ENCODE measurements at regions not wholly inside any gene's neighbourhood (a gene's known extent, or its start where the extent isn't known, plus 50 kb on each side); places are given as distances from the start of the nearest gene placed in this dataset.

DNA sequence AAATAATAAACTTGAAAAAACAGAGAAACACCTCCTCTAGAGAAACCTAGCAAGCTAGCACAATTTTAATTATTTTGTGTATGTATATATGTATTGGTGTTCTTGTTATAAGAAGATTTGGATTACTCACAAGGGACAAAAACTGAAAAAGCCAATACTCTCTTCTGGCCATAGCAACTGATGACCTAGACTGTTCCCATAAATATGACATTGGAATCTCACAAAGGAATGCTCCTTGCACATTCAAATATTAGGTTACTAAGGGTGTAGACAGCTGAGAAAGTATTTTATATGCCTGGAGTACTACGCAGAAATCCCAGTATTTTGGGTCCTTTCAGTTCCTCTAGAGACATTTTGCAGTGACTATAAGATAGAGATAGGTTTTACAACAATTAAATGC, 279.4 kb downstream of the FZD1 start:
- intact Hi-C loops (cut with DNase I; ENCODE audit: low total_unique reads), result no loop called here
- no peak for DNase-seq
- no peak overlapping the region for H3K4me3 ChIP-seq
- no peaks in the 10 kb centered on the region for H3K36me3 ChIP-seq
- no peak overlapping the region for H3K27ac ChIP-seq
- H3K4me1 ChIP-seq, result no peaks in the 10 kb centered on the region
- no peaks in the 10 kb centered on the region for H3K27me3 ChIP-seq
- no peaks in the 10 kb centered on the region for H3K9me3 ChIP-seq
- TF ChIP-seq POLR2A (IDR thresholded peaks at IDR 0.05), result no peak
- TF ChIP-seq, protein P1, sequence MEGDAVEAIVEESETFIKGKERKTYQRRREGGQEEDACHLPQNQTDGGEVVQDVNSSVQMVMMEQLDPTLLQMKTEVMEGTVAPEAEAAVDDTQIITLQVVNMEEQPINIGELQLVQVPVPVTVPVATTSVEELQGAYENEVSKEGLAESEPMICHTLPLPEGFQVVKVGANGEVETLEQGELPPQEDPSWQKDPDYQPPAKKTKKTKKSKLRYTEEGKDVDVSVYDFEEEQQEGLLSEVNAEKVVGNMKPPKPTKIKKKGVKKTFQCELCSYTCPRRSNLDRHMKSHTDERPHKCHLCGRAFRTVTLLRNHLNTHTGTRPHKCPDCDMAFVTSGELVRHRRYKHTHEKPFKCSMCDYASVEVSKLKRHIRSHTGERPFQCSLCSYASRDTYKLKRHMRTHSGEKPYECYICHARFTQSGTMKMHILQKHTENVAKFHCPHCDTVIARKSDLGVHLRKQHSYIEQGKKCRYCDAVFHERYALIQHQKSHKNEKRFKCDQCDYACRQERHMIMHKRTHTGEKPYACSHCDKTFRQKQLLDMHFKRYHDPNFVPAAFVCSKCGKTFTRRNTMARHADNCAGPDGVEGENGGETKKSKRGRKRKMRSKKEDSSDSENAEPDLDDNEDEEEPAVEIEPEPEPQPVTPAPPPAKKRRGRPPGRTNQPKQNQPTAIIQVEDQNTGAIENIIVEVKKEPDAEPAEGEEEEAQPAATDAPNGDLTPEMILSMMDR (IDR thresholded peaks at IDR 0.05), result no peak

DNA sequence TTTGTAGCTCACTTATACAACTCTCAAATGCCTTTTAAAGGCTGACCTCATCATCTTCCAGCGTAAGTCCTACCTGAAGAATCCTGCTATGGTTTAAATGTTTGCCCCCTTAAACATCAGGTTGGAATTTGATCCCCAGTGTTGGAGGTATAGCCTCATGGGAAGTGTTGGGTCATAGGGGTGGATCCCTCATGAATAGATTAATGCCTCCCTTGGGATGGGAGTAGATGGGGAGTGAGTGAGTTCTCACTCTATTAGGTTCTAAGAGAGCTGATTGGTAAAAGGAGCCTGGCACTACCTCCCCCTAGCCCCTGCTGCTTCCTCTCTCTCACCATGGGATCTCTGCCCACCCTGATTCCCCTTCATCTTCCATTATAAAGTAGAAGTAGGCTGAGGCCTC, 285.6 kb downstream of the FZD1 start:
- H3K36me3 ChIP-seq, result no peaks in the 10 kb centered on the region
- DNase-seq, result no peak
- H3K27ac ChIP-seq, result no peak overlapping the region
- intact Hi-C loops (cut with DNase I; ENCODE audit: low total_unique reads), result no loop called here
- TF ChIP-seq POLR2A (IDR thresholded peaks at IDR 0.05), result no peak
- TF ChIP-seq, protein P1 (IDR thresholded peaks at IDR 0.05), result no peak
- no peak overlapping the region for H3K4me3 ChIP-seq
- no peaks in the 10 kb centered on the region for H3K9me3 ChIP-seq
- no peaks in the 10 kb centered on the region for H3K4me1 ChIP-seq
- H3K27me3 ChIP-seq, result no peaks in the 10 kb centered on the region

DNA sequence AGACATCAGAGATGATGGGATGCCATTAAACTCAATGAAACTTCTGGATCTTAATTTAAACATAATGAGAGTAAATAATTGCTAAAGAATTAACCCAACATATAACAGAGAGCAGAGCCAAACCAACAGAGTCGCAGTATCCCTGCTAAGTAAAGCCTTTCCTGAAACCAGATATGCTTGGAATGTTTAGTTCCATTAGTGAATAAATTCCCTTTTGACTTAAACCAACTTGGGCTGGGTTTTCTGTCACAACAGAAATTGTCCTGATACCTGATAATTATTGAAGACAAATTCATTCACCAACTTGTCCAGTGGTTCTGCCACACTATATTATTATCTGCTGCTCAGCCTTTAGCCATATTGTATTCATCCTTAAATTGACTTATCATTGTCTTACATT, 286.7 kb downstream of the FZD1 start:
- Histone ChIP-seq H3K36me3 (no peaks in the 10 kb centered on the region), H3K4me1 (no peaks in the 10 kb centered on the region), H3K4me3 (no peak overlapping the region), H3K27ac (no peak overlapping the region), H3K27me3 (no peaks in the 10 kb centered on the region), H3K9me3 (no peaks in the 10 kb centered on the region)
- DNase-seq, result no peak
- intact Hi-C loops (cut with DNase I; ENCODE audit: low total_unique reads), result no loop called here
- TF ChIP-seq, protein P1 (IDR thresholded peaks at IDR 0.05), result no peak
- no peak for TF ChIP-seq POLR2A (IDR thresholded peaks at IDR 0.05)

DNA sequence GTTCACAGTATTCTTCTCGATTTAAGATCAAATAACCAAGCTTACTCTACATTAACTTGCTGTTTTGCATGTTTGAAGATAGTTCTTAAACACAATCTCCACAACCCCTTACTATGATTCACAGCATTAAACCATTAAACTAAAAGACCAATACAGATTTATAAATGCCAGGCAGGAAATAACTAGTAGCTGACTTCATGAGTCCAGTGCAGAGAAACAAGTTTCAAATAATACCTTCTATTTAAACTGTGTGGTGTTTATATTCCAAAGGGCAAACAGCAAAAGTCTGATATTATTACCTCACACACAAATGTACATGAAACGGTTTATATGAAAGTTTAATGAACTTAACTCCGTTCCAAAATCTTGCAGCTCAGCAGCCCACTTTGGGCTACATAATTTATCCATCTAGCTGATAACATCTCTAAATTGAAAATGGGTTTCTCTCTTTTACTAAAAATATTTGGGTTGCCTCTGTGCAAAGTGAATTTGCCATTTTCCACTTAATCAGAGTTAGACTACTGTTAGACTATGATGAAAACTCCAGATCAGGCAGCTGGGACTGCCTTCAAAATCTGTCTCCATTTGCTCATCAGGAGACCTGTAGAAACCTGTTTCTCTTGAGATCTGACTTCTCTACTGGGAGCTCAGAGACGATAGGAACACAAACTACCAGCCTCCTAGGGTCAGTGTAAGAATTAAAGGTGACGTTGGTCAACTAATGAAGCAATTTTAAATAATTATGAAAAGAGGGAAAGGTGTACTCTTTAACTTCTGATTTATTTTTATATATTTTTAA, 287.3 kb downstream of the FZD1 start:
- no peak for DNase-seq
- intact Hi-C loops (cut with DNase I; ENCODE audit: low total_unique reads), result no loop called here
- H3K4me1 ChIP-seq, result no peaks in the 10 kb centered on the region
- H3K27me3 ChIP-seq, result no peaks in the 10 kb centered on the region
- no peaks in the 10 kb centered on the region for H3K36me3 ChIP-seq
- no peak overlapping the region for H3K27ac ChIP-seq
- H3K9me3 ChIP-seq, result no peaks in the 10 kb centered on the region
- TF ChIP-seq, protein P1 (IDR thresholded peaks at IDR 0.05), result no peak
- TF ChIP-seq POLR2A (IDR thresholded peaks at IDR 0.05), result no peak
- H3K4me3 ChIP-seq, result no peak overlapping the region

DNA sequence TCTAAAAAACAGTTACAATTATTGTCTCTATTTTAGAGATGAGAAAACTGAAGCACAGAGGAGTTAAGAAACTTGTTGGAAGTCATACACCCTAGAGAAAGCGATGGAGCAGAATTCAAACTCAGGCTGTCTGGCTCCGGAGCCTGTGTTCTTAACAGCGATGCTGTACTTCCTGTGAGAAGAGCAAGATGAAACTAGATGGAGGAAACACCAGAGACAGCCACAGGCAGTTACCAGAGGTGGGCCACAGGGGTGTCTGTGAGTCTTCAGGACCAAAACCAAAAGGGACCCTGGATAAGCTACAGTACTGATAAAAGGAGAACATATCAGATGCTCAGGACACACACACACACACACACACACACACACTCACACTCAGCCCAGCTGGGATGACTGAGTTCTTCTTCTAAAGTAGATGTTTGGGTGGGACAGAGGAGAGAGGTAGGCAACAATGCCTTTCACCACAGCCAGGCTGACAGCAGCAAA, 289.2 kb downstream of the FZD1 start:
- TF ChIP-seq, protein P1 (IDR thresholded peaks at IDR 0.05), result no peak
- TF ChIP-seq POLR2A (IDR thresholded peaks at IDR 0.05), result no peak
- Histone ChIP-seq H3K36me3 (no peaks in the 10 kb centered on the region), H3K9me3 (no peaks in the 10 kb centered on the region), H3K27me3 (no peaks in the 10 kb centered on the region), H3K4me1 (no peaks in the 10 kb centered on the region), H3K4me3 (no peak overlapping the region), H3K27ac (no peak overlapping the region)
- intact Hi-C loops (cut with DNase I; ENCODE audit: low total_unique reads), result no loop called here
- DNase-seq, result no peak
